Hepatocyte (in vitro differentiated cells): ENCODE measurements at regions not wholly inside any gene's neighbourhood (a gene's known extent, or its start where the extent isn't known, plus 50 kb on each side); places are given as distances from the start of the nearest gene placed in this dataset.

ENCODE experiments used
- EZH2 ChIP-seq: fragments of 200-600 bp; sonication (generic); IDR thresholded peaks from 2 replicates; pipeline ENCODE4 v1.6.1; 2016; ENCODE audit warnings: antibody characterized with exemption, mild to moderate bottlenecking, borderline replicate concordance
- TF ChIP-seq, protein P1 (sequence below): fragments of 200-600 bp; sonication (generic); IDR thresholded peaks from 2 replicates; pipeline ENCODE4 v1.5.1; 2016; ENCODE audit warnings: antibody characterized with exemption, mild to moderate bottlenecking; ENCODE audit not compliant: poor library complexity

GRCh38 chr22:49078076-49078710 is 749.5 kb downstream of the BRD1 start:
- TF ChIP-seq, protein P1, sequence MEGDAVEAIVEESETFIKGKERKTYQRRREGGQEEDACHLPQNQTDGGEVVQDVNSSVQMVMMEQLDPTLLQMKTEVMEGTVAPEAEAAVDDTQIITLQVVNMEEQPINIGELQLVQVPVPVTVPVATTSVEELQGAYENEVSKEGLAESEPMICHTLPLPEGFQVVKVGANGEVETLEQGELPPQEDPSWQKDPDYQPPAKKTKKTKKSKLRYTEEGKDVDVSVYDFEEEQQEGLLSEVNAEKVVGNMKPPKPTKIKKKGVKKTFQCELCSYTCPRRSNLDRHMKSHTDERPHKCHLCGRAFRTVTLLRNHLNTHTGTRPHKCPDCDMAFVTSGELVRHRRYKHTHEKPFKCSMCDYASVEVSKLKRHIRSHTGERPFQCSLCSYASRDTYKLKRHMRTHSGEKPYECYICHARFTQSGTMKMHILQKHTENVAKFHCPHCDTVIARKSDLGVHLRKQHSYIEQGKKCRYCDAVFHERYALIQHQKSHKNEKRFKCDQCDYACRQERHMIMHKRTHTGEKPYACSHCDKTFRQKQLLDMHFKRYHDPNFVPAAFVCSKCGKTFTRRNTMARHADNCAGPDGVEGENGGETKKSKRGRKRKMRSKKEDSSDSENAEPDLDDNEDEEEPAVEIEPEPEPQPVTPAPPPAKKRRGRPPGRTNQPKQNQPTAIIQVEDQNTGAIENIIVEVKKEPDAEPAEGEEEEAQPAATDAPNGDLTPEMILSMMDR = no peak
- TF ChIP-seq EZH2 = no peak
